ENCODE measurements at regions not wholly inside any gene's neighbourhood (a gene's known extent, or its start where the extent isn't known, plus 50 kb on each side); places are given as distances from the start of the nearest gene placed in this dataset.
A peak's percentile ranks its signal among the peaks of the same experiment; 100 is the strongest.

GRCh38 chr4:184281231-184282139, 63.8 kb upstream of the ENPP6 start (continued):
- TF ChIP-seq CUX1 (IDR thresholded peaks at IDR 0.05; ENCODE audit: insufficient replicate concordance, low read depth, low read length) (no peak), CHD2 (IDR thresholded peaks at IDR 0.05; ENCODE audit: borderline replicate concordance, low read depth, low read length) (no peak), WRNIP1 (IDR thresholded peaks at IDR 0.05; ENCODE audit: borderline replicate concordance, low read depth, low read length) (no peak), GATAD2B (conservative IDR thresholded peaks at IDR 0.05; ENCODE audit: low read depth) (0 out of 2 replicates have a peak, but pooled peaks have one; percentile 69), CREM (IDR thresholded peaks at IDR 0.05; ENCODE audit: low read depth) (peak; percentile 73), CREB1 (IDR thresholded peaks at IDR 0.05; ENCODE audit: low read depth) (no peak), MYC (IDR thresholded peaks at IDR 0.05; ENCODE audit: insufficient read depth, insufficient read length, insufficient replicate concordance, low read length, severe bottlenecking) (no peak), ZBTB11 (CRISPR knock-in tag; IDR thresholded peaks at IDR 0.05) (peak; percentile 9; the same call in 1 of the 2 replicates), ZBTB33 (IDR thresholded peaks at IDR 0.05) (no peak), HDAC2 (IDR thresholded peaks at IDR 0.05) (no peak), SKIL (IDR thresholded peaks at IDR 0.05; ENCODE audit: low read depth, poor library complexity, severe bottlenecking) (peak; percentile 66), IRF5 (IDR thresholded peaks at IDR 0.05; ENCODE audit: borderline replicate concordance) (no peak), CHD1 (IDR thresholded peaks at IDR 0.05; ENCODE audit: low read depth, low read length) (0 out of 2 replicates have a peak, but pooled peaks have one; percentile 19), BACH1 (IDR thresholded peaks at IDR 0.05; ENCODE audit: borderline replicate concordance) (no peak; the same call in 1 of the 2 replicates)
